Ishikawa (cell line): ENCODE measurements at regions not wholly inside any gene's neighbourhood (a gene's known extent, or its start where the extent isn't known, plus 50 kb on each side); places are given as distances from the start of the nearest gene placed in this dataset.

Experiments
- CEBPB ChIP-seq: IDR thresholded peaks from 2 replicates; pipeline ENCODE4 v1.6.1; 2012
- CREB1 ChIP-seq: IDR thresholded peaks from 2 replicates; pipeline ENCODE4 v1.6.1; 2012; ENCODE audit warnings: low read depth
- EGR1 ChIP-seq: IDR thresholded peaks from 2 replicates; pipeline ENCODE4 v1.6.1; 2012
- EP300 ChIP-seq: IDR thresholded peaks from 2 replicates; pipeline ENCODE4 v1.6.1; 2012; ENCODE audit warnings: borderline replicate concordance
- FOXM1 ChIP-seq: IDR thresholded peaks from 2 replicates; pipeline ENCODE4 v1.6.1; 2012; ENCODE audit warnings: low read depth, borderline replicate concordance
- RAD21 ChIP-seq: IDR thresholded peaks from 2 replicates; pipeline ENCODE4 v1.6.1; 2012; ENCODE audit warnings: low read depth
- USF1 ChIP-seq: IDR thresholded peaks from 2 replicates; pipeline ENCODE4 v1.6.1; 2012

GRCh38 chr10:123450956-123451605, 215.1 kb upstream of the GPR26 start:
- TF ChIP-seq USF1 (no peak), RAD21 (no peak), EP300 (no peak), CREB1 (no peak), EGR1 (no peak), CEBPB (no peak), FOXM1 (no peak)
